NCI-H2196 (cell line): ENCODE measurements at regions not wholly inside any gene's neighbourhood (a gene's known extent, or its start where the extent isn't known, plus 50 kb on each side); places are given as distances from the start of the nearest gene placed in this dataset.
"Not testable (repeated sequence)": the region's sequence is repeated elsewhere in the genome, so short reads cannot be mapped to it uniquely, and the experiment has no call there.

Experiments used
- DNase-seq: peaks from one replicate; lab custom pipeline; 2025; ENCODE audit not compliant: unreplicated experiment; lab: John Stamatoyannopoulos, UW

DNA sequence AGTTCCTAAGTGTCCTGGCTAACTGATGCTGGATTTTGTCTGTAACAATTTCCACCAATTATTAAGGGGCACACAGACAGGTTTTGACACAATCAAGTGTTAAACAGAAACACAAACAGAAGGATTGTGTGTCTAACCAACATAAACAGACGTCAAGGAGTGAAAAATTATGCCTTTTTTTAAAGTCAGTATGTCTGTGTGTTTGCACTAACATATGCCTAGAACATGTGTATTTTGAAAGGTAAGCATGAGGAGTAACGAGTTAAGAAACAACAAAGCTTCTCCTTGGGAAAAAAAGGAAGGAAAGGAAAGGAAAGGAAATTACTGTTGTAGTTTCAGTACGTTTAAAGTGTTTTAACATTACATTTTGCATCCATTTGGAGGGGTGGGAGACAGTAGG, 466.3 kb upstream of the ID4 start:
- DNase-seq = no peak

DNA sequence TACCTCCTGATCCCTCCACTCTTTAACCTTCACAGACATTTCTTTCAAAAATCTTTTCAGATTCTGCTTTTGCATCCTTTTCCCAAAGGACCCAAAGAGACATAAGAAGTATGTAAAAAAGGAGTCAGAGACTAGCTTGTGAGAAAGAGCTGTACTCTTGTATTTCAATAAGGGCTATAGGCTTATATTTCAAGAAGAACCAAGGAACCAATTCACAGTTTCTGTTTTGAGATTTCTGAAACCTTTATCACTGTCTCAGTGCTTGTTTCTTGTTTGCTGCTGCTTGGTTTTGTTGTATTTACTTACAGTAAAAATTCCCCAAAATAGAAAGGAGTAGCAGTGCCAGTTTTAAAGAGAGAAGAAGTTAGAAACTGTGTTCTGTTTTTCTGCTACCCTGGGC, 461.6 kb upstream of the ID4 start:
- DNase-seq = no peak

DNA sequence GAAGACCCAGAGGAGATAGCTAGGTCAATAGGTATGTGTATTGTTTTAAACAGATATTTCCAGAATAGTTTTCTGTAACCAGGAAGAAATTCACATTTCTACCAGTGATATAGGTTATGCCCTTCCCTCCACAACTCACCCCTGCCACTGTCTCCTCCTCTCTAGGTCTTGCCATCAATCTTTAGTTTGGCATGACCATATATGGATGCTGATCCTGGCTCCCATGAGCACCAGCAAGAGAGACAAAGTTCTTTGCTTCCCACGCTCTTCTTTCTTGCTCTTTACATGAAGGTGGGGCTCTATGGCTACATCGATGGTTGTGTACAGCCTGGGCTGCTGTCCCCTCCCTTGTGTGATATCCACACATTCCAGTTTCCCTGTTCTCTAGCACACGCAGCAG, 459.4 kb upstream of the ID4 start:
- no peak for DNase-seq

DNA sequence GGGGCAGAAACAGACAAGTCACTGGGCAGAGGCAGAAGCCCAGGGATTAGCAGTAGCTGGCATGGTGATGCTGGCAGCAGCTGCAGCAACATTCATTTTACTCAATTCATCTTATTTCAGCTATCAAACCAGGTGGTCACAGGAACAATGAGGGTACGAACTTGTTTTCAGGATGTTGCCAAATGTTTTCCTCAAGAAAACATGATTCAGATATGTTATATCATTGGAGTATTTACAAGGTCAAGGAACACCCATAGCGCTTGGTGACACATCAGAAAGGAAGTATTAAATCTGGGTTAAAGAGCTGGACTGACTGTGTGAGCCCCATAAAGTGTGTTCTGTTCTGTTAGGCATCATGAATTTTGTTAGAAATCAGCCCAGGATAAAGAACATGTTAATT, 456.9 kb upstream of the ID4 start:
- no peak for DNase-seq

DNA sequence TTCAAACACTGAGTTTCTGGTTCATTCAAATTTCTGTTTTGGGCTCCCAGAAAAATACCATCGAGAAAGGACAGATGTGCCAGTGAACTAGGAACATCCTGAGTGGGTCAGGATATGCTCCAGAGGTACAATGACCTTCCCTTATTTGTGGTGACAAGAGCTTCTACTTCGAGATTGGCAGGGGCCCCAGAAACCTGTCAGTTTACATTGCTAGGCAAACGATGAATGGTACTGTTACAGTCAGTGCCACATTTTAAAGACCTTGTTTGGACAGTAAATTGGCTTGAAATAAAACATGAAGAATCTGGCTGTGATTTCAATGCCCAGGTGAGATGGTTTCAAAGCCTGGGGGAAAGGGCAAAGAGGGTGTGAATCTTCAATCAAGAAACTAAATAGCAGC, 454.5 kb upstream of the ID4 start:
- peak; percentile 18 for DNase-seq

DNA sequence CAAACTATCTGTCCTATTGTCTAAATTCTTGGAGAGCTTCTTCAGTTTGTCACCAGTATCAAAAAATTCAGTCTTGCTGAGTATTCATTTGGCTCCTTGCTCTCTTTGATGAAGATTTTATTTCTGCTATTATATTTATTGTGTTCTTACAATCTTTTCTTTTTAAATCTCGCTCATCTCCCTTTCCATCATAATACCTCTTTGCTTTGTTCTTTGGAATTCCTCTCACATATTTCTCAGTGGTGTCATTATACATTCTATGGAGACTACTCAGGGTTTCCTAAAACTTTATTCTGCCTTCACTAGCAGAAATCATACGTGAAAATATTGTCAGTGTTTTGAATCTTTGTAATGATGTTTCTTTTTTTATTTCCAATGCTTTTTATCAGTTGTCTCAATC, 445.2 kb upstream of the ID4 start:
- no peak for DNase-seq

DNA sequence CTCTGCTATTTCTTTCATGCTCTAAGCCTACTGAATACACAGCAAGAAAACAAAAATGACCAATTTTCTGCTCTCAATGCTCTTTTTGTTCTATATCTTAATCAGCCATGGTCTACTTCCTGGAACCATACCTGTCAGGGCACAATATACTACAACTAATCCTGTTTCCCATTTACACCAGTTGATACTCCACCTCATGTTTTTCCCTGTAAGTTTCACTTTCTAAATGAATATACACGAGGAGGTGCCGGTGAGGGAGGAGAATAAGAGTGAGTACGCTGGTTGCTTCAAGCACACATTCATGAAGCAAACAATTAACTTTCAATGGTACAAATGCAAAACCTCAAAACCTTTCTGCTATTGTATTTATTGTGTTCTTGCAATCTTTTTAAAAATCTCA, 443.1 kb upstream of the ID4 start:
- no peak for DNase-seq

DNA sequence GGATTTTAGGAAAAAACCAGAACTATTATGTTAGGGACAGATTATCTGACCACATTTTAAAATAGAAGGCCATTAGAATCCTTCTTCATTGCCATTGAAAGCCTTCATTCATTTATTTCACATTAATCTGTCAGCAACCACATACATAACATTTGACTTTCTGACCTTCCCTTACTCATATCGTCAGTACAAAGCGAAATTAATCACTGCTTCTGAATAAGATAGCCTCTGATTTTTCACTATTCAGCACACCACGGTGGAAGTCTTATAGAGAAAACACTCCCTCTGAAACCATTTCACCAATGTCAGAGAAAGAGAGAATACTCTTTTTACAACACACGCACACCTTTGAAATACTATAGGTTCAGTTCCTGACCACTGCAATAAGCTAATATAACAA, 442.5 kb upstream of the ID4 start:
- no peak for DNase-seq

DNA sequence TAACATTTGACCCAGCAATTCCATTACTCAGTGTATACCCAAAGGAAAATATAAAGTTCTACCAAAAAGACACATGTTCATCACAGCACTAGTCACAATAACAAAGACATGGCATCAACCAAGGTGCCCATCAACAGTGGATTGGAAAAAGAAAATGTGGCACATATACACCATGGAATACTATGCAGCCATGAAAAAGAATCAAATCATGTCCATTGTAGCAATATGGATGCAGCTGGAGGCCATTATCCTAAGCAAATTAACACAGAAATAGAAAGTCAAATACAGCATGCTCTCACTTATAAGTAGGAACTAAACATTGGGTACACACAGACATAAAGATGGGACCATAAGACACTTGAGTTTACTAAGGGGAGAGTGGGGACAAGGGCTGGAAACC, 441.9 kb upstream of the ID4 start:
- no peak for DNase-seq

DNA sequence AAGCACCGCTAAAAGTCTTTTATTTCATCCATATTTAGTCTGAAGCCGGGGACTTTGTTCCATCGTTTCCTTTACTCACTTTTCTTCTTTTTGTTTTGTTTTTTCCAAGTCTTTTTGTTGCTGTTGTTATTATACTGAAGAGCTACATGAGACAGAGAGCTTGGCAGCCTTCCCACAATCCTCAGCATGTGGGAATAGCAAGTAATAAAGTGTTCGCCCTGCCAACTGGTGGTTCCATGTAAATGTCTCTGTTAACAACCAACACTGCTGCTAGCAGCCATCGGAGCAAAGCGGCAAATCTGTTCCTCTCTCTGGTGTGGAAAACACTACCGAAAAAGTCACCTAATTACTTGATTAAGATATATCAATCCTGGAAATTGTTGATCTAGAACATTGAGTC, 437.8 kb upstream of the ID4 start:
- DNase-seq = no peak

DNA sequence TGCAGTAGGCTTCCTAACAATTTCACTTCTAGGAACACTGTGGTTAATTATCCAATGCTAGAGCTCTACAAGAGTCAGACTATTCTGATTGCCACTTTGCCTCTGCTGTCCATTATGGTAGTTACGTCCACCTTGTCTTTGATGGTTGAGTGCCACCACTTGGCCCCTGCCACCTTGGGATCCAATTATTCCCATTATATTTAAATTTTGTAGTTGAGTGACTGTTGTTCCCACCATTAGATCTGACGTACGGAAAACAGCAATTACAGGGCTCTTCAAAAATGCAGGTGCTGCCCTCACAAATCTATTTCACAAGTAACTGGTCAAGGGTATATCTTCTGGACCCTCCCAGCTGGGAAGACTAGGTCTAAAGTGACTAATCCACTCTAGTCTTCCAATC, 432.3 kb upstream of the ID4 start:
- not testable (repeated sequence) for DNase-seq

DNA sequence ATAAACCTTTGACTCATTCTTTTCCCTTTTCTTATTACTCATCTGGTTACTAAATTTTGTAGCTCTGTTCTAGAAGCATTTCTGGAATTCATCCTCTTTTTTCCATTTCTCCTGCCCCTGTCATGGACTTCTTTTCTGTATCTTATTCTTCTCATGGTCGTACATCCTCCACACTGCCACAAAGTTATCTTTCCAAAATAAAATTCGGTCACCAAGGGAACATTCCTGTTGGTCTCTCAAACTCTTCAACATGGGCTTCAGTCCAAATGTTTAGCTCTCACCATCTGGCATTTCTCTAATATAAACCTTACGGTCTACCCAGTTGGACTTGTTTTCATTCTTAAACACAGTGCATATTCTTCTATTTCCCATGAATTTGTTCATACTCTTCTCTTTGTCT, 428.8 kb upstream of the ID4 start:
- no peak for DNase-seq

DNA sequence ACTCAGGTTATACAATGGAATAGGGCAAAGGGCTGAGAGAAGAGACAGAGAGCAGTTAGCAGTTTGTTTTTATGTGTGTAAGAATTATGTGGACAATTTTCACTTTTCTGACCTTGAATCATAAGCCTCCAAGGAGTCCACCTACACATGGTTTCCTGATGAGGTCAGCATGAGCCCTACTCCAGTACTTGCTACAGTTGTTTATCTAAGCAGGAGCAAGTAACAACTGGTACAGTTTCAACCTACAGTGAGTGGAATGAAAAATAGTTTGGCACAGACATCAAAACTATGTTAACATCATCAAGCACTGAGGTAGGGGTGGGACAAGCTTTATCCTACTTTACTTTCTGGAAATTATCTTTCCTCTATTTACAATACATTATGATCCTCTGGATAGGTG, 426.7 kb upstream of the ID4 start:
- DNase-seq = peak; percentile 11

DNA sequence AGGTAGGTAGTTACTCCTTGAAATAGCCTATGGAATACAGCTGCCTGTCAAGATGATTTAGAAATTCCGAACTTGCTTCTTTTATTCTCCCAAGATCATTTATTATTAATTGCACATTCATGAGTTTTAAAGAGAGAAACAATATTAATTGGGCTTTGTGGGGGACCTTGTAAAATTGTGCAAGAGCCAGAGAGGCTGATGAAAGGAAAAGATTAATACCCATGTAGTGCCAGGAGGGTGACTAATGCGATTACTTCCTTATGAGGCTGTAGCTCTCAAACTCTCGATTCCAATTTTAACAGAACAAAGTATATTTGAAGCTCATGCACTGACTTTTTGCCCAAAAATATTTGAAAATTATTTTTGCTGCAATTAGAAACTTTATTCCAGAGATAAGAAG, 423.8 kb upstream of the ID4 start:
- no peak for DNase-seq

DNA sequence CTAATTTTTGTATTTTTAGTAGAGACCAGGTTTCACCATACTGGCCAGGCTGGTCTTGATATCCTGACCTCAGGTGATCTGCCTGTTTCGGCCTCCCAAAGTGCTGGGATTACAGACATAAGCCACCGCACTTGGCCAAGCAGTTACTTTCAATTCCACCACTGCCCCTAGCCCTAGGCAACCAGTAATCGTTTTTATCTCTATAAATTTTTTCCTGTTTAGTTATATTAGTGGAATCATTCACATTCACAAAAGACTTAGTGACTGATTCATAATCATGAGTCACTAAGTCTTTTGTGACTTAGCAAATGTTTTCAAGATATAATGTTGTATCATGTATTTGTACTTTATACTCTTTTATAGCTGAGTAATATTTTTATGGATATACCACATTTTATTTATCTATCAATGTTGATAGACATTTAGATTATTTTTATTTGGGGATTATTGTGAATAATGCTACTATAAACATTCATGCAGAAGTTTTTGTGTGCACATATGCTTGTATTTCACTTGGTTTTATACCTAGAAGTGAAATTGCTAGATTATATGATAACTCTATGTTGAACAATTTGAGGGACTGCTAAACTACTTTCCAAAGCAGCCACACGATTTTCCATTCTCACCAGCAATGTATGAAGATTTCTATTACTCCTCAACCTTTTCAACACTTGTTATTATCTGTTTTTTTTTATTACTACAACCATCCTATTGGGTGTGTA, 421.4 kb upstream of the ID4 start:
- DNase-seq = no peak

DNA sequence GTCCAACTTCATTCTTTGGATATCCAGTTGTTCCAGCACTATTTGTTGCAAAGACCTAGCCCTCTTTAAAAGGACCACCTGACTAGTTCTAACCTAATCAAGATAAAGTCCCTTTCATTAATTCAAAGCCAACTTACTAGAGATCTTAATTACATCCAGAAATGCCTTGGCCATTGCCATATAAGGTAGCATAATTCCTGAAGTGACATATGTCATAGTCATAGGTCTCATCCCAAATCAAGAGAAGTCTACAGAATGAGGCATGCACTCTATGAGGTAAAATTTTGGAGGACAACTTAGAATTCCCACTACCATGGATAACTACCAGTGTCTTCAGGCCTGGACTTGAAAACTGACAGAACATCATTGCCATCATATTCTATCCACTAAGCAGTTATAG, 420.4 kb upstream of the ID4 start:
- DNase-seq = no peak

DNA sequence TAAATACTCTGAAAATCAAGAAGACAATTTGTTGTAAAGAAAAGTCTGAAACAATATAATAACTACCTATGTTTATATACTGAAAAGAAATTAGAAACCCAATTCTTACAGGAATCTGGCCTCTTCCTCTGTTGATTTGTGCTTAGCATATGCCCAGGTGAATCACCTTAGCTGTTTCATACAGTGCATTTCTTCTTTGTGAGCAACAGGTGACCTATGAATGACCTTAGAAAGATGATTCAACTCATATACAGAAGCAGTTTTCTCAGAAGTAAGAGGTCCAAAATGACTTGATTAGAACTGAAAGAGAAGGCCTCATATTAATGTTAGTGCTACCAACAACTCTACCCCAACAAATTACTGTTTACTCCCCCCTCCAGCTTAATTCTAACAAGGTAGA, 419.5 kb upstream of the ID4 start:
- DNase-seq = no peak

DNA sequence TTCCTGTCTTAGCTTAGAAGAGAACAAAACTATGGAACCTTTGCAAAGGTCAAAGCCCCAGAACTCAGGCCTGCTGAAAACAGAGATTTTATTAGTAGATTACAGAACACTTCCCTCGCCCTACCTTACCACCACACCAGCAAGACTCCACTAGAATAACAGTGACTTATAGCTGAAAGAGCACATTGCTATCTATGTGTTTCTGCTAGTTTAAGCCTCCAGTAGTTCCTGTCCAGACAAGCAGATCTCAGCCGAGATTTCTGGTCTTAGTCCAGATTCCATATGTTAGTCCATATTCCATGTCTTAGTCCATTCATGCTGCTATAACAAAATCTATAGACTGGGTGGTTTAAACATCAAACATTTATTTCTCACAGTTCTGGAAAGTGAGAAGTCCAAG, 412.3 kb upstream of the ID4 start:
- DNase-seq = no peak

DNA sequence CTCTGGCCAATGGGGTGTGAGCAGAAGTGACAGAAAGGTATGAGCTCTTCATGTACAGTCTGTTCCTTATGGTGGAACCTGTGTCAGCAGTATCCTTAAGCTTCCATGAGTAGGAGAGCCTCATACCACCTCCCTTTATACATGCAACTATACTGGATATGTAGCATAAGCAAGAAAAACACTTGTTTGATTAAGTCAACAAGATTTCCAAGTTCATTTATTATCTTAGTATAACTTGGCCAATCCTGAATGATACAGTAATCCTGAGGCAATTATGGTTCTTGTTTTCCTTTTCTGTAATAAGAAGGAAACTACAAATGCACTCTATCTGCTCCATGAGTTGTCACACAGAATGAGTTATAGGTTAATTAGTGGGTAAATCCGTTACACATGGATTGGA, 409.6 kb upstream of the ID4 start:
- no peak for DNase-seq

DNA sequence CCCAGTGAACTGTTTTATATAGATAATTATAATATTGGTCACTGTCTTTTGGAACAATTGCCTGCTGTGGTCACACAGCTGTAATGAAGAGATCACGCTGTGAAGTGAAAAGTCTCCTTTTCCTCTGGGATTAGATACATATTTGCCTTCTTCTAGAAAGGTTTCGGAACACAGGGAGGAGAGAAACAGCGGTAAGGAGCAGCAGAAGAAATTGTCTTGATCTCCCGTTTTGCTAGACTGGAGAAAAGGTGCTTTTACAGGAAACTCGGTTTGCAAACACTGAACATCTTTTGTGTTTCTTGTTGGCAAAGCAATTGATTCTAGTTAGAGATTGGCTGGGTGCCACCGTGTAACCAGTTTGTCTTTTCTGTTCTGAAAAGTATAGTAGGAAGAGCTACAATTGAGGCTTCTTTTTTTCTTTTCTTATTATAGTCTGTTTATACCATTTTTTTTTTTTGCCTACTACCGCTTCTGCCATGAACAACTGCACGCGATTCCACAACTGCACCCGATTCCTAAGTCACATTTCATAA, 404.1 kb upstream of the ID4 start:
- peak; percentile 65 for DNase-seq

DNA sequence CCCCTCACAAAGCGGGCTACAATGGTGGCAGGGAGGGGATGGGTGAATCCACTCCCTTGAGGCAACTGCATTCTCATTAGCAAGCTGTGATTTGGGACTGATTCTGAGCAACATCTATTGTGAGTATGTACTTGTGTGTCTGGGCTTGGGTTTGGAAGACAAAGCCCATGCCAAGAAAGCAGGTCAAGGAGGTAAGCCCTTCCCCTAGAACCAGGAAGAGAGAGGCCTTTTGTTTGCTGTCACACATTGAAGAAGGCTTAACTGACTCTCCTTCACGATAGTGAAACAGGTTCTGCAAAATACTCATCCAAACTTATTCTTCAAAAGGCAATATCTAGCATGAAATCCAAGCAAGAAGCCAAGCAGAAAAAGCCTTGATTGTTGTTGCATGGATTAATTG, 403.1 kb upstream of the ID4 start:
- DNase-seq = peak; percentile 20

DNA sequence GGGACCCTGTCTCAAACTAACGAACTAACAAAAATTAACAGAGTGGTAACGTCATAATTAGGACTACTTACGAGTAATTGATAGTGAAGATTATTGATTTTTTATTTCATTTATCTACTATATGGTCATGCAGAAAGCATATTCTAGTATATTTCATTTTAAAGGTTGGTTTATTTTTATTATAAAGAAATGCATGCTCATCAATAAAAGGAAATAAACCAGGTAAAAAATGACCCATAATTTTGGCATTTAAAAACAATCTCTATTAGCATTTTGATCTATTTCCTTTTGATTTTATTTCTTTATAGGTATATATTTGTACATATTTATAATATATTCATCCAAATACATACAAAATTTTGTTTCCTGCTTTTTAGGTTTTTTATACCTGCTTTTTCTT, 401.4 kb upstream of the ID4 start:
- no peak for DNase-seq

DNA sequence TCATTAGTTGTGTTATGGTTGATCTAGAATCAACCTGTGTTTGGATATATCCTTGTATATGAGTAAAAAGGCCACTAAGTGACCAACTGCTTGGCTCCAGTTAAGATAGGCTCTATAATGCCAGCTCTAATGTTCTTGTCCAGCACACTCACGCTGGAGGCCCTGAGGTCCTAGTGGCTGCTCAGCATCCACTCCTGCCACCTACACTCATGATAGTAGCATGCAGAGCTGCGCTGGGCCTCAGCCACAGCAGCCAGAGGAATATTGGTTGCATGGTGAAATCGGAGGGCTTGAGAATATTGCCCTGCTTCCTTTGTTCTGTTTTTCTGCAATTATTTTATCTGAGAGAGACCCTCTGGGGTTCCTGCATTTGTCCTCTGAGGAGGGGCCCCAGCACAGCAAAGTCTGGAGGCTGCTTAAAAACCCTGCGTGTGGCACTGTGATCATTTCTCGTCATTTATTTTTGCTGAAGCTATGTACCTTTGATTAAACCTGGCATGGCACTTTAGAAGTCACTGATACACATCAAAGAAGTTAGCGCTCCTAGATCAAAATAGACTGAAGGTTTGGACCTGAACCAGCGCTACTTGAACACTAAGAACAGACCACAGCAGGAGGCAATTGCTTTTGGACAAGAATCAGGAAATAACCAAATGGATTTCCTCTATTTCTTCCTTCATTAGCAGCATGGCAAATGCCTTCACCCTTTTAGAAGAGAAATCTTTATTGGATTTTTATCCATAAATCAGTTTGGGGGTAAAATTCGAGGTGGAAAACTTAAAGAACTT, 398.4 kb upstream of the ID4 start:
- DNase-seq = no peak
